22Rv1 (cell line): ENCODE measurements at regions not wholly inside any gene's neighbourhood (a gene's known extent, or its start where the extent isn't known, plus 50 kb on each side); places are given as distances from the start of the nearest gene placed in this dataset.
A peak's percentile ranks its signal among the peaks of the same experiment; 100 is the strongest.

Experiments
- H3K27ac ChIP-seq: fragments of 450-650 bp; 2 replicates; pipeline ENCODE4 v1.5.1; 2017
- ZFX ChIP-seq: fragments of 450-650 bp; IDR thresholded peaks from 2 replicates; pipeline ENCODE4 v1.6.1; 2017; ENCODE audit warnings: antibody characterized with exemption, borderline replicate concordance
- TF ChIP-seq, protein P1 (sequence below): fragments of 450-650 bp; IDR thresholded peaks from 2 replicates; pipeline ENCODE4 v1.5.1; 2017; ENCODE audit warnings: mild to moderate bottlenecking

DNA sequence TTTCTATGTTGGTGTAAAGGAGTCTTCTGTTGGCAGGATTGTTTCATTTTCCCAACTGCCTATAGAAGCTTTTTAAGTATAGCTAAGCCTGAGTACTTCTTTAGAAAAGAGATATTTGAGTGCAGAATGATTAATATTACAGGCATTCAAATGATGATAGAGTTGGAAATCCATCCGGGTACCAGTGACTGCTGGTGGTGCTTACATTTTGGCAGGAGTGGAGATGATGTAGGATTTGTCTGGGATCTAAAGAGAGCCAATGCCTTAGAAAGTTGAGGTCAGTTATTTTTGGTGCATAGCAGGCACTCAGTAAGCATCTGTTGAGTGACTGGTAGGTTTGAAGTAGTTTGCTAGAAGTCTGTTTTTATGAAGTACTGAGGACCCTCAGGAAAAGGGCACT, 433.5 kb downstream of the DMAC1 start:
- no peak overlapping the region for H3K27ac ChIP-seq
- TF ChIP-seq ZFX, result no peak

DNA sequence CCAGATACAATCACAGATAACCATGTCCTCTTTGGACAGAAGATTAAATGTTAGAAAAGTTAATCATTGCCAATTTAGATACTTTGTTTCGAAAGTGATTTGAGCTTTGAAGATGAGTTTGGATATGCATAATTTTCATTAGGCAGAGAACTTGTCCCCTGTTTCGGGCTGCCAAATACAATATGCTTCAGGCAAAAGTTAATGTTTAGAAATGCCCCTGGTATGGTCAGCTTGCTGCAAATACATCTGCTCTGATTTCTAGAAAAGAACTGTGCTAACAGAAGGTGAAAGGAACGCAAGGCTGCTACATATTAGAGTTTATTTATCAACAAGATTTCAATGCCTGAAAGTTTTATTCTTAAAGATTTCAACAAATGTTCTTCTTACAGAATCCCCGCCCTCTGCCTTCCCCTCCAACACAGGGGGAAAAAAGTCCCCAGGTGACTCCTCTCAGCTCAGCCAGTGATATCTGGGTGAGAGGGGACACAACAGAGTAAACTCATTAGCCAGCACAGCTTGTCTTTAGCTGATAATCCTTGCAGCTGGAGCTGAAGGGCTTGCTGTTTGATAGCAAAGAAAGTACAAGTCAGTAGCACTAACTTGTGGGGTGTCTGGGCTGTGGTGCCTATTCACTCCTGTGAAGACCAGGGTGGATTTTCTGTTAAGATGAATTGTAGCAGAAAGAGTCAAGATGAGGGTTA, 435.7 kb downstream of the DMAC1 start:
- TF ChIP-seq, protein P1, sequence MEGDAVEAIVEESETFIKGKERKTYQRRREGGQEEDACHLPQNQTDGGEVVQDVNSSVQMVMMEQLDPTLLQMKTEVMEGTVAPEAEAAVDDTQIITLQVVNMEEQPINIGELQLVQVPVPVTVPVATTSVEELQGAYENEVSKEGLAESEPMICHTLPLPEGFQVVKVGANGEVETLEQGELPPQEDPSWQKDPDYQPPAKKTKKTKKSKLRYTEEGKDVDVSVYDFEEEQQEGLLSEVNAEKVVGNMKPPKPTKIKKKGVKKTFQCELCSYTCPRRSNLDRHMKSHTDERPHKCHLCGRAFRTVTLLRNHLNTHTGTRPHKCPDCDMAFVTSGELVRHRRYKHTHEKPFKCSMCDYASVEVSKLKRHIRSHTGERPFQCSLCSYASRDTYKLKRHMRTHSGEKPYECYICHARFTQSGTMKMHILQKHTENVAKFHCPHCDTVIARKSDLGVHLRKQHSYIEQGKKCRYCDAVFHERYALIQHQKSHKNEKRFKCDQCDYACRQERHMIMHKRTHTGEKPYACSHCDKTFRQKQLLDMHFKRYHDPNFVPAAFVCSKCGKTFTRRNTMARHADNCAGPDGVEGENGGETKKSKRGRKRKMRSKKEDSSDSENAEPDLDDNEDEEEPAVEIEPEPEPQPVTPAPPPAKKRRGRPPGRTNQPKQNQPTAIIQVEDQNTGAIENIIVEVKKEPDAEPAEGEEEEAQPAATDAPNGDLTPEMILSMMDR, result no peak
- TF ChIP-seq ZFX, result no peak
- H3K27ac ChIP-seq, result no peak overlapping the region

DNA sequence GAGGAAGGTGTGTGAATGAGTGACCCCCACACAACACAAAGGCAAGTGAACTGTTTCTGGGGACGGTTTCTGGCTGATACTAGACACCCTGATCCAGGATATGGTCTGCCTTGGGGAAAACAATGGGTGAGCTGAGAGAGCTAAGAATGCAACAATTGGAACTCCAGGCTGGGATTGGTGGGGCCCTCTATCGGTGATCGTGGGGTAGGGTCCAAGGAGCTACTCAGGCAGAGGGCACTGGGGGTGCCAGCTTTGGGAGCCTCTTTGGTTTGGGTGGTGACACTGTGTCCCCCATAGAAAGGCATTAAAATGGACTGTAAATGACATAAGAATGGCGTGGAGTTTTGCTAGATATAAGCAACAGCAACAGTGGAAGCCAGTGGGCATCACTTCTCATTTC, 439.1 kb downstream of the DMAC1 start:
- TF ChIP-seq, protein P1, result peak; percentile 42
- TF ChIP-seq ZFX, result no peak

DNA sequence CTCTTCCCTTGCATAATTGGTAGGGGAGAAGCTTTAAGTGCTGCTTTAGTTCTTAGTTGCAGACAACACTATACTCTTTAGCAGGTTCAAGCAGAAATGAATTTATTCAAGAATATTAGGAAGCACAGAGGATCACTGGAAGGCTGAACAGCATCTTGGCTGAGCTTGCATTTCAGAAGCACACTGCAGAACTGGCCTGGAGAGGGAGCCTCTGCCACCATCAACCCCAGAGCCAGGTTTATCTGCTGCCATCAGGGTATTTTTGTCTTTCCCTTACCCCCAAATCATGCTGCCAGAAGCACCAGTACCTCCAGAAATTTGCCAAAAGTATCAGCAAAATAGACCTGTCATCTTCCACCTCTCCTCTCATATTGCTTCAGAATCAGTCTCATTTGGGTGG, 440.7 kb downstream of the DMAC1 start:
- no peak for TF ChIP-seq ZFX
- TF ChIP-seq, protein P1, result no peak
- no peak overlapping the region for H3K27ac ChIP-seq

More for the DNA sequence above, 439.1 kb downstream of the DMAC1 start:
- H3K27ac ChIP-seq, result no peak overlapping the region

DNA sequence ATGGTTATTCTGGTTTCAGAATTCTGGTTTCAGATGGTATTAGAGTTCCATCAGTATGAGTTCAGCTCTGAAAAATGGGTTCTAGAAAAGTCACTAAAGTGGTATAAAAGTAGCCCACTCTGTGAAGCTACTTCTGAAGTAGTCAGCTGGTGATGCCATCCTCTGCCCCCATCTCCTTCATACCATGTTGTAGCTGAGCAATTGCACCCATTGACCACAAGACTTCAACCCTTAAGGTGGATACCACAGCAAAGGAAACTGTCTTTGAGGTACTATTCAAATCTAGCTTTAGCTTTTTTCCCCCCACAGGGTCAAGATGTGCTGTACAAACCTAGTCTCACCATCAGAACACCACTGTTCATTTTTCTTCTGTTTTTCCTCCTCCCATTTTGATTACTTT, 444.9 kb downstream of the DMAC1 start:
- H3K27ac ChIP-seq, result no peak overlapping the region
- TF ChIP-seq, protein P1, result no peak
- no peak for TF ChIP-seq ZFX

DNA sequence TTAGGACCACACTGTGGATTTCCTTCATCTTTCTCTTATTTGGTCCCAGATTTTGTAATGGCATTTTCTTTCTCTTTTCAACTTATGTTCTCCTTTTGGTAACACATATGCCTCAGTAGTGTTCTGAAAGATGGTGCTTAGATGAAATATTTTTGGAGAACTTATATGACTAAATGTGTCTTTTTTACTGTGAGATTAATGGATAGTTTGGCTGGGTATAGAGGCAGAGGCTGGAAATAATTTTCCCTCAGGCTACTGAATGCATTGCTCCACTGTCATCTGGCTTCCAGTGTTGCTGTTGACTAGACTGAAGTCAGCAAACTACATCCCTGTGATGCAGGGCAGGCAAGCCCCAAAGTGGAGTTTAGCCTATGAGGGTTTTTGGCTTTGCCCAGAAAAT, 450.9 kb downstream of the DMAC1 start:
- no peak overlapping the region for H3K27ac ChIP-seq
- TF ChIP-seq, protein P1, result no peak
- TF ChIP-seq ZFX, result no peak

DNA sequence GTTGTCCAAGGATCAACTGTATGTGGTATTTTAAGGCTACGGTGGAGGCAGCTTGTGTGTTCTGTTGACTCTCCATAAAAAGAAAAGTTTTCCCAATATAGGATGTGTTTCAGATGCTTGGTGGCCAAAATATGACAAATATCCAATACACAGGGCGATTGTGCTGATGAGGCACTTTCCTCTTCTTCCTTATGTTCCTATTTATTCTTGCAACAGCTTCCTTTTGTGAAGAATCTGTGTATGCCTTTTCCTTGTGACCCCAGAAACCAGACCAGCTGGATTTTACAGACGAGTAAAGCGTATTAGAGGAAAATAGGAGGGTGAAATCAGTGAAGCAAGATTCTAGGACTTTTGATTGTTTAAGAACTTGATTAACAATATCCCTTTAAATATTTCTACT, 452.0 kb downstream of the DMAC1 start:
- TF ChIP-seq, protein P1, result no peak
- TF ChIP-seq ZFX, result no peak
- no peak overlapping the region for H3K27ac ChIP-seq

DNA sequence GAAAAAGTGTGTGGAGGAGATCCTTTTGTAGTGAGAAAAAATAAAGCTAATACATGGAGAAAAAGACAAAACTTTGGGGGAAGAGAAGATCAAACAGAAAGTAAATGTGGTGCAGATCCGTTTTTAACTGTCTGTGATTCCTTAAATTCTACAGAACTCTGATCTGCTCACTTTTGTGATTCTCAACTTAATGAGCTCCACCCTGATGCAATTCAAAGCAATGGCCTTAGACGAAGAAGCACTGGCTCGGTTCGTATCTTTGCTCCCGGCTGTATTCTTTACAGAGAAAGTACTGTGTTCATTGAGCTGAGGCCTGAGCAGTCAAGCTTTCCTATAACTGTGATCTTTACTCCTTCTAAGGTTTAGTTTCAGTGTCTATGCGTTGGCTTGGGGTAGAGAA, 453.4 kb downstream of the DMAC1 start:
- no peak overlapping the region for H3K27ac ChIP-seq
- TF ChIP-seq, protein P1, result no peak
- TF ChIP-seq ZFX, result no peak
